ENCODE measurements at regions not wholly inside any gene's neighbourhood (a gene's known extent, or its start where the extent isn't known, plus 50 kb on each side); places are given as distances from the start of the nearest gene placed in this dataset.

DNA sequence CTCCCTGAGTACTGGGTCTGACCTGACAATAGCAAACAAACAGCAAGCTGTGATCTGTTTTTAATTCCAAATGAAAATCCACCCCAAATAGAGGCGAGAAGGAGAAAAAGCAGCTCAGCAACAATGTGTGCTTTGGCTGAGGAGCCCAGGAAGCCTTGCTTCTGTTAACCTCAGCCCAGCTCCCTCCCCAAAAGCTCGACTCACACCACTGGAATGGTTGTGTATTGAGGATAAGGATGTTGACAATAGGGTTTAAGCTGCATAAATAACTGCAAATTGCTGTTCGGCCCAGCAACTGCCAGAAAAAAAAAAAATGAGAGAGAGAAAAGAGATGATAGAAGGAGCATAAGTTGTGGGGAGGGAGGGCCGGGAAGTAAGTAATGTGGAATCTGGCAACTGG lies 104.0 kb upstream of the TBC1D5 start:
- Histone ChIP-seq H3K4me3 (ENCODE audit: insufficient read depth, low read length, poor library complexity, severe bottlenecking) (no peak overlapping the region), H3K9me2 (replicated peaks; ENCODE audit: insufficient read depth, low read length) (no peaks in the 10 kb centered on the region), H3K27me3 (ENCODE audit: low read length) (no peaks in the 10 kb centered on the region), H3F3A (ENCODE audit: insufficient read depth) (no peaks in the 10 kb centered on the region), H3K9ac (ENCODE audit: low read length) (no peak overlapping the region), H3K79me2 (ENCODE audit: insufficient read depth, low read length) (no peaks in the 10 kb centered on the region), H3K4me2 (ENCODE audit: low read depth, low read length, poor library complexity, severe bottlenecking) (no peak overlapping the region), H3K36me3 (ENCODE audit: low read length) (no peaks in the 10 kb centered on the region), H3K27ac (ENCODE audit: low read depth, low read length) (no peak overlapping the region), H4K20me1 (ENCODE audit: low read depth, low read length) (no peaks in the 10 kb centered on the region), H2AFZ (ENCODE audit: low read depth, low read length, severe bottlenecking) (no peak overlapping the region), H3K9me3 (ENCODE audit: insufficient read depth, low read length) (no peaks in the 10 kb centered on the region)
- no peak for TF ChIP-seq EZH2phosphoT487 (conservative IDR thresholded peaks at IDR 0.05; ENCODE audit: low read length)
- TF ChIP-seq, protein P1, sequence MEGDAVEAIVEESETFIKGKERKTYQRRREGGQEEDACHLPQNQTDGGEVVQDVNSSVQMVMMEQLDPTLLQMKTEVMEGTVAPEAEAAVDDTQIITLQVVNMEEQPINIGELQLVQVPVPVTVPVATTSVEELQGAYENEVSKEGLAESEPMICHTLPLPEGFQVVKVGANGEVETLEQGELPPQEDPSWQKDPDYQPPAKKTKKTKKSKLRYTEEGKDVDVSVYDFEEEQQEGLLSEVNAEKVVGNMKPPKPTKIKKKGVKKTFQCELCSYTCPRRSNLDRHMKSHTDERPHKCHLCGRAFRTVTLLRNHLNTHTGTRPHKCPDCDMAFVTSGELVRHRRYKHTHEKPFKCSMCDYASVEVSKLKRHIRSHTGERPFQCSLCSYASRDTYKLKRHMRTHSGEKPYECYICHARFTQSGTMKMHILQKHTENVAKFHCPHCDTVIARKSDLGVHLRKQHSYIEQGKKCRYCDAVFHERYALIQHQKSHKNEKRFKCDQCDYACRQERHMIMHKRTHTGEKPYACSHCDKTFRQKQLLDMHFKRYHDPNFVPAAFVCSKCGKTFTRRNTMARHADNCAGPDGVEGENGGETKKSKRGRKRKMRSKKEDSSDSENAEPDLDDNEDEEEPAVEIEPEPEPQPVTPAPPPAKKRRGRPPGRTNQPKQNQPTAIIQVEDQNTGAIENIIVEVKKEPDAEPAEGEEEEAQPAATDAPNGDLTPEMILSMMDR (IDR thresholded peaks at IDR 0.05; ENCODE audit: insufficient read depth, low read length, poor library complexity, severe bottlenecking) = no peak

DNA sequence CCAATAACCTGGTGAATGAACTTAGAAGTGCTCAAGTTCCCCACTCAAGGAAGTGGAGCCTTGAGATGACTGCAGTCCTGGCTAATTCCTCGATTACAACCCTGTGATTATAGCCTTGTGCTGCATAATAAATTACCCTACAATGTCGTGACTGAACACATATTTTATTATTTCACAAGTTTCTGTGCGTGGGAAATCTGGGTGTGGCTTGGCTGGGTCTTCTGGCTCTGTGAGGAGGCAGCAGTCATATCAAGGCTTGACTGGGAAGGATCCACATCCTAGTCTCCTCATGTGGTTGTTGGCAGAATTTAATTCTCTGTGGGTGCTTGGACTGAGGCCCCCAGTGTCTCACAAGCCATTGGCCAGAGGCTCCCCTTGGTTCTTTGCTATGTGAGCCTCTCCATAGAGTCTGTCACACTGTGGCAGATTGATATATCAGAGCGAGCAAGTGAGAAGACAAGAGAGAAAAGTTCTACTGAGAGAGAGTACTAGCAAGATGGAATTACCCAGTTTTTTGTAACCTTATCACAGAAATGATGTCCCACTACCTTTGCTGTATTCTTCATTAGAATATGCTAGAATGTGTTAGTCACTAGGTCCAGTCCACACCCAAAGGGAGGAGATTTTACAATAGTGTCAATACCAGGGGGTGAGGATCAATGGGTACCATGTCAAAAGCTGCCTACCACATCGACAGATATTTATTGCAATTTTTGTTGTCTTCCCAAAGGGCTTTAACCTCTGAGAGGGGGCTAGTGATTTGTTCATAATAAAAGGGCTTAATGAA lies 102.8 kb upstream of the TBC1D5 start:
- no peak for TF ChIP-seq EZH2phosphoT487 (conservative IDR thresholded peaks at IDR 0.05; ENCODE audit: low read length)
- TF ChIP-seq, protein P1 (IDR thresholded peaks at IDR 0.05; ENCODE audit: insufficient read depth, low read length, poor library complexity, severe bottlenecking) = no peak
- no peak overlapping the region for H3K27ac ChIP-seq (ENCODE audit: low read depth, low read length)
- no peak overlapping the region for H2AFZ ChIP-seq (ENCODE audit: low read depth, low read length, severe bottlenecking)
- no peaks in the 10 kb centered on the region for H3K9me2 ChIP-seq (replicated peaks; ENCODE audit: insufficient read depth, low read length)
- H3K79me2 ChIP-seq (ENCODE audit: insufficient read depth, low read length) = no peaks in the 10 kb centered on the region
- no peaks in the 10 kb centered on the region for H3K9me3 ChIP-seq (ENCODE audit: insufficient read depth, low read length)
- H3K4me3 ChIP-seq (ENCODE audit: insufficient read depth, low read length, poor library complexity, severe bottlenecking) = no peak overlapping the region
- no peaks in the 10 kb centered on the region for H3F3A ChIP-seq (ENCODE audit: insufficient read depth)
- H3K9ac ChIP-seq (ENCODE audit: low read length) = no peak overlapping the region
- no peak overlapping the region for H3K4me2 ChIP-seq (ENCODE audit: low read depth, low read length, poor library complexity, severe bottlenecking)
- no peaks in the 10 kb centered on the region for H4K20me1 ChIP-seq (ENCODE audit: low read depth, low read length)
- no peaks in the 10 kb centered on the region for H3K27me3 ChIP-seq (ENCODE audit: low read length)
- H3K36me3 ChIP-seq (ENCODE audit: low read length) = no peaks in the 10 kb centered on the region

DNA sequence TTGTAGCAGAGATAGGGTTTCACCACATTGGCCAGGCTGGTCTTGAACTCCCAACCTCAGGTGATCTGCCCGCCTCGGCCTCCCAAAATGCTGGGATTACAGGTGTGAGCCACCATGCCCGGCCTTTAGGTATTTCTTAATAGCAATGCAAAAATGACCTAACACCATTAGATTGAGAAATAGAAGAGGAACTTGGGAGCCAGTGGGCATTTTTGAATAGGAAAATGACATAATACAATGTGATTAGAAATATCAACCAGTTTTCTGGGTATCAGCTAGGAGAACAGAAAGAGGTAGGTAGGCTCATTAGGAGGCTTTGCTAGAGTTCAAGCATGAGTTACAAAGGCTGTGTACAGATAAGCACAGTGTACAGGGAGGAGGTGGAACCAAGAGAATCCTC lies 101.8 kb upstream of the TBC1D5 start:
- H3K9me3 ChIP-seq (ENCODE audit: insufficient read depth, low read length) = no peaks in the 10 kb centered on the region
- no peaks in the 10 kb centered on the region for H4K20me1 ChIP-seq (ENCODE audit: low read depth, low read length)
- no peak overlapping the region for H3K4me3 ChIP-seq (ENCODE audit: insufficient read depth, low read length, poor library complexity, severe bottlenecking)
- H3K9ac ChIP-seq (ENCODE audit: low read length) = no peak overlapping the region
- H3K27ac ChIP-seq (ENCODE audit: low read depth, low read length) = no peak overlapping the region
- H3K27me3 ChIP-seq (ENCODE audit: low read length) = no peaks in the 10 kb centered on the region
- H3K36me3 ChIP-seq (ENCODE audit: low read length) = no peaks in the 10 kb centered on the region
- no peaks in the 10 kb centered on the region for H3K79me2 ChIP-seq (ENCODE audit: insufficient read depth, low read length)
- H2AFZ ChIP-seq (ENCODE audit: low read depth, low read length, severe bottlenecking) = no peak overlapping the region
- H3F3A ChIP-seq (ENCODE audit: insufficient read depth) = no peaks in the 10 kb centered on the region
- TF ChIP-seq EZH2phosphoT487 (conservative IDR thresholded peaks at IDR 0.05; ENCODE audit: low read length) = no peak
- TF ChIP-seq, protein P1 (IDR thresholded peaks at IDR 0.05; ENCODE audit: insufficient read depth, low read length, poor library complexity, severe bottlenecking) = no peak
- no peak overlapping the region for H3K4me2 ChIP-seq (ENCODE audit: low read depth, low read length, poor library complexity, severe bottlenecking)
- H3K9me2 ChIP-seq (replicated peaks; ENCODE audit: insufficient read depth, low read length) = no peaks in the 10 kb centered on the region

Measured in SU-DHL-6 (cell line).